GM12873 (cell line): ENCODE measurements at regions not wholly inside any gene's neighbourhood (a gene's known extent, or its start where the extent isn't known, plus 50 kb on each side); places are given as distances from the start of the nearest gene placed in this dataset.
A peak's percentile ranks its signal among the peaks of the same experiment; 100 is the strongest.

ENCODE experiments used
- TF ChIP-seq, protein P1 (sequence below): IDR thresholded peaks from 2 replicates; pipeline ENCODE4 v1.5.1; 2012; ENCODE audit warnings: low read depth, mild to moderate bottlenecking, moderate library complexity, low read length, control low read depth; ENCODE audit not compliant: insufficient read depth; ENCODE audit errors: missing control alignments

DNA sequence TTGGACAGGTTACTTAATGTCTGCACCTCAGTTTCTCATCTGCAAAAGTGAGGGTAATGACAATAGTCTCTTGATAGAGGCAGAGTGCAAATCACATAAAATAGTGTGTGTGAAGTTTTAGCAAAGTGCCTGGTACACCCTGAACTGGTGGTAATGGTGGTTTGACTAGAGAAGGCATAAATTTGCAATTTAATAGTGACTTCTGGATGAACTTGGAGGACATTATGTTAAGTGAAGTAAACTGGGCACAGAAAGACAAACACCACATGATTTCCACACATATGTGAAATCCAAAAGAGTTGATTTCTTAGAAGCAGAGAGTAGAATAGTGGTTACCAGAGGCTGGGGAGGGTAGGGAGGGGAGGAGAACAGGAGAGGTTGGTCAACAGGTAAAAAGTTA is 54.8 kb upstream of the FUT8 start:
- TF ChIP-seq, protein P1, sequence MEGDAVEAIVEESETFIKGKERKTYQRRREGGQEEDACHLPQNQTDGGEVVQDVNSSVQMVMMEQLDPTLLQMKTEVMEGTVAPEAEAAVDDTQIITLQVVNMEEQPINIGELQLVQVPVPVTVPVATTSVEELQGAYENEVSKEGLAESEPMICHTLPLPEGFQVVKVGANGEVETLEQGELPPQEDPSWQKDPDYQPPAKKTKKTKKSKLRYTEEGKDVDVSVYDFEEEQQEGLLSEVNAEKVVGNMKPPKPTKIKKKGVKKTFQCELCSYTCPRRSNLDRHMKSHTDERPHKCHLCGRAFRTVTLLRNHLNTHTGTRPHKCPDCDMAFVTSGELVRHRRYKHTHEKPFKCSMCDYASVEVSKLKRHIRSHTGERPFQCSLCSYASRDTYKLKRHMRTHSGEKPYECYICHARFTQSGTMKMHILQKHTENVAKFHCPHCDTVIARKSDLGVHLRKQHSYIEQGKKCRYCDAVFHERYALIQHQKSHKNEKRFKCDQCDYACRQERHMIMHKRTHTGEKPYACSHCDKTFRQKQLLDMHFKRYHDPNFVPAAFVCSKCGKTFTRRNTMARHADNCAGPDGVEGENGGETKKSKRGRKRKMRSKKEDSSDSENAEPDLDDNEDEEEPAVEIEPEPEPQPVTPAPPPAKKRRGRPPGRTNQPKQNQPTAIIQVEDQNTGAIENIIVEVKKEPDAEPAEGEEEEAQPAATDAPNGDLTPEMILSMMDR = no peak

DNA sequence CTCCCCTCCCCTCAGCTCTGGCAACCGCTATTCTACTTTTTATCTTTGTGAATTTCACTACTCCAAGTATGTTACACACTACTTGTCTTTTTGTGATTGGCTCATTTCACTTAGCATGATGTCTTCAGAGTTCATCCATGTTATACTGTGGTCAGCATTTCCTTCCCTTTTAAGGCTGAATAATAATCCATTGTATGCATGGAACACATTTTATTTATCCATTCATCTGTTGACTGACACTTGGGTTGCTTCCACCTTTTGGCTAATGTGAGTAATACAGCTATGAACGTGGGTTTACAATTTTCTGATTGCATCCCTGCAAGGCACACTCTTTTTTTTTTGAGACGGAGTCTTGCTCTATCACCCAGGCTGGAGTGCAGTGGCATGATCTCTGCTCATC is 53.0 kb upstream of the FUT8 start:
- TF ChIP-seq, protein P1 = peak; percentile 18

DNA sequence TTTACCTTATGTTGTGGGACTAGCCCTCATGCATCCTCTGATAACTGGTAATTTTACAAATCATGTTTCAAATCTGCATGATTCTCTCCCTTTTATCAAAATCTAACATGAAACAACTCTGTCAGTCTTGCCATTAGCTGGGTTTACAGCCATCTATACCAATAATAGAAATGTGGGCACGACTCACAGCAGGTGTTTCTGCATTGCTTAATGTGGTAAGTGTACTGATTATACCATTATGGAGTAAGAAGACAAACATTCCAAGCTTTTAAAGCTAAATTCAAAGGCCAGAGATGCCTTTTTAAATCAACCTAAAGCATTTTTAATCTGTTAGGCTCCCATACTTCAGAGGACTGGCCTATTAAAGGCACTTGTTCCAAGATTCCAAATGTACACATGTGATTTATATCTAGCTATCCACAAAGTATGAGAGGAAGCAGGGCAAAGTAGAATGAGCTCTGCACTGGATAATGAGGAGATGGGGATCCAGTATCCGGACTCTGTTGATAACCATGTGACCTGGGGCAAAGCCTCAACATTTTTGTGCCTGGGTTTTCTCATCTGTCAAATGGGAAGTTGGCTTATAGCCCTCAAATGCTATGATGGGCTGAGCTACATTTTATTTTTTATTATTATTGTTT is 52.3 kb upstream of the FUT8 start:
- TF ChIP-seq, protein P1 = no peak

DNA sequence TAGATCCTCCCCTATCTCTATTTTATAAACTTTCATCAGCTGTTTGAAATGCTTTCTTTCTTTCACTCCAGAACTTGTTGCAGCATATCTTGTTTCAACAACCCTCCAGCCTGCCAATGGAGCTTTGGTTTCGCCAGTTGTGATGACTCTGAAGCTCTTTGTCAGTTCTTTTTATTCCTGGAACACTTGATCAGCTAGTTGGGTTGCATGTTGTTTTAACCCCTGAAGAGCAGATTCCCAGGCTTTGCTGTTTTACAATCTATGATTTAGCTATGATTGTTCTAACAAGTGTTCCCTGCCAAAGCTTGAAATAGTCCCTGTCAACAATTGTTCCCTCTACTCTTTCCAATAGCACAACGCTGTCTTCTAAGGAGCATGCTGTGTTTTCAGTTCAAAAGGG is 50.6 kb upstream of the FUT8 start:
- TF ChIP-seq, protein P1 = no peak
